Vagina (tissue), 2 donors: ENCODE measurements at regions not wholly inside any gene's neighbourhood (a gene's known extent, or its start where the extent isn't known, plus 50 kb on each side); places are given as distances from the start of the nearest gene placed in this dataset.

ENCODE experiments used
- DNase-seq, 2 donors: peaks; one replicate each; pipeline ENCODE4 v3.0.0-alpha.2; 2017; ENCODE audit errors: extremely low spot score in 2 of 2
- H3K27ac ChIP-seq: fragments of 200-600 bp; sonication (generic); one replicate; pipeline ENCODE4 v1.5.1; 2019
- H3K27me3 ChIP-seq: fragments of 200-600 bp; sonication (generic); one replicate; pipeline ENCODE4 v1.5.1; 2019
- H3K36me3 ChIP-seq, 2 donors: fragments of 200-600 bp; sonication (generic); one replicate each; pipeline ENCODE4 v1.5.1; 2017 to 2019
- H3K4me1 ChIP-seq: fragments of 200-600 bp; sonication (generic); one replicate; pipeline ENCODE4 v1.5.1; 2019
- H3K4me3 ChIP-seq, 2 donors: fragments of 200-600 bp; sonication (generic); 1 replicate in 1 of 2; 2 replicates in 1 of 2; pipeline ENCODE4 v1.5.1; 2016 to 2019
- H3K9me3 ChIP-seq: fragments of 200-600 bp; sonication (generic); one replicate; pipeline ENCODE4 v1.5.1; 2019
- CTCF ChIP-seq, 3 experiments: fragments of 450-650 bp in 2 of 3; fragments of 200-600 bp in 1 of 3; sonication (generic) in 1 of 3; IDR thresholded peaks; one replicate each; pipeline ENCODE4 v1.5.1; 2017 to 2019; ENCODE audit warnings: antibody characterized with exemption in 3 of 3, mild to moderate bottlenecking in 2 of 3, moderate library complexity in 2 of 3
- POLR2A ChIP-seq, 2 donors: fragments of 450-650 bp; IDR thresholded peaks; one replicate each; pipeline ENCODE4 v1.6.1; 2017; ENCODE audit warnings: antibody characterized with exemption in 2 of 2, mild to moderate bottlenecking in 2 of 2, moderate library complexity in 2 of 2
- POLR2AphosphoS5 ChIP-seq, 2 donors: sonication (generic); formaldehyde crosslinking; IDR thresholded peaks; one replicate each; pipeline ENCODE4 v1.9.0; 2017; ENCODE audit warnings: antibody characterized with exemption in 2 of 2, mild to moderate bottlenecking in 2 of 2, low read depth in 1 of 2; ENCODE audit not compliant: insufficient read depth in 1 of 2
- intact Hi-C: fragments of 100-400 bp; cut with DNase I; formaldehyde crosslinking; loops from one replicate; pipeline ENCODE4 v1.15.1; 2023

GRCh38 chr2:105541189-105542050 lies 142.6 kb upstream of the FHL2 start:
- intact Hi-C loops = no loop called here
- no peak overlapping the region for H3K4me3 ChIP-seq
- H3K9me3 ChIP-seq = no peaks in the 10 kb centered on the region
- DNase-seq = peak; percentile 70 to 76
- no peak overlapping the region for H3K27ac ChIP-seq
- H3K36me3 ChIP-seq = no peaks in the 10 kb centered on the region
- H3K4me1 ChIP-seq = no peaks in the 10 kb centered on the region
- no peaks in the 10 kb centered on the region for H3K27me3 ChIP-seq
- TF ChIP-seq POLR2A (IDR thresholded peaks at IDR 0.05) (no peak), POLR2AphosphoS5 (IDR thresholded peaks at IDR 0.05; ENCODE audit: insufficient read depth in 1 of 2, low read depth in 1 of 2) (no peak), CTCF (IDR thresholded peaks at IDR 0.05) (no peak)

GRCh38 chr2:105540642-105541041 lies 141.8 kb upstream of the FHL2 start:
- no peak for DNase-seq
- Histone ChIP-seq H3K27ac (no peak overlapping the region), H3K4me1 (no peaks in the 10 kb centered on the region), H3K9me3 (no peaks in the 10 kb centered on the region), H3K36me3 (no peaks in the 10 kb centered on the region), H3K27me3 (no peaks in the 10 kb centered on the region), H3K4me3 (no peak overlapping the region)
- TF ChIP-seq POLR2AphosphoS5 (IDR thresholded peaks at IDR 0.05; ENCODE audit: insufficient read depth in 1 of 2, low read depth in 1 of 2) (no peak), CTCF (IDR thresholded peaks at IDR 0.05) (no peak), POLR2A (IDR thresholded peaks at IDR 0.05) (no peak)
- intact Hi-C loops = no loop called here

- no peak overlapping the region for H3K4me3 ChIP-seq
- H3K27me3 ChIP-seq = no peaks in the 10 kb centered on the region
- no peaks in the 10 kb centered on the region for H3K4me1 ChIP-seq
- no peak overlapping the region for H3K27ac ChIP-seq
- no peaks in the 10 kb centered on the region for H3K36me3 ChIP-seq
- peak; percentile 4 to 29 for DNase-seq
- no peaks in the 10 kb centered on the region for H3K9me3 ChIP-seq
- intact Hi-C loops = no loop called here
- TF ChIP-seq POLR2AphosphoS5 (IDR thresholded peaks at IDR 0.05; ENCODE audit: insufficient read depth in 1 of 2, low read depth in 1 of 2) (no peak), CTCF (IDR thresholded peaks at IDR 0.05) (no peak), POLR2A (IDR thresholded peaks at IDR 0.05) (no peak)
These were observed 140.5 kb upstream of the FHL2 start for GRCh38 chr2:105539331-105539730.

GRCh38 chr2:105538840-105539239 lies 140.0 kb upstream of the FHL2 start:
- Histone ChIP-seq H3K4me3 (no peak overlapping the region), H3K27me3 (no peaks in the 10 kb centered on the region), H3K36me3 (no peaks in the 10 kb centered on the region), H3K9me3 (no peaks in the 10 kb centered on the region), H3K4me1 (no peaks in the 10 kb centered on the region), H3K27ac (no peak overlapping the region)
- intact Hi-C loops = no loop called here
- DNase-seq = peak; percentile 65 to 72
- TF ChIP-seq POLR2A (IDR thresholded peaks at IDR 0.05) (no peak), POLR2AphosphoS5 (IDR thresholded peaks at IDR 0.05; ENCODE audit: insufficient read depth in 1 of 2, low read depth in 1 of 2) (no peak), CTCF (IDR thresholded peaks at IDR 0.05) (no peak)

- H3K36me3 ChIP-seq = no peaks in the 10 kb centered on the region
- intact Hi-C loops = no loop called here
- H3K27me3 ChIP-seq = no peaks in the 10 kb centered on the region
- no peaks in the 10 kb centered on the region for H3K4me1 ChIP-seq
- TF ChIP-seq POLR2AphosphoS5 (IDR thresholded peaks at IDR 0.05; ENCODE audit: insufficient read depth in 1 of 2, low read depth in 1 of 2) = no peak
- no peak for TF ChIP-seq POLR2A (IDR thresholded peaks at IDR 0.05)
- TF ChIP-seq CTCF (IDR thresholded peaks at IDR 0.05) = no peak
- no peak overlapping the region for H3K27ac ChIP-seq
- H3K9me3 ChIP-seq = no peaks in the 10 kb centered on the region
- no peak overlapping the region for H3K4me3 ChIP-seq
- peak in 1 of 2 donors; percentile 34 for DNase-seq
These were observed 139.1 kb upstream of the FHL2 start for GRCh38 chr2:105537920-105538319.
